ENCODE measurements at regions not wholly inside any gene's neighbourhood (a gene's known extent, or its start where the extent isn't known, plus 50 kb on each side); places are given as distances from the start of the nearest gene placed in this dataset.
"Not testable (repeated sequence)": the region's sequence is repeated elsewhere in the genome, so short reads cannot be mapped to it uniquely, and the experiment has no call there.

GRCh38 chr2:16349811-16350210, 315.8 kb downstream of the CYRIA start:
- H3K36me3 ChIP-seq (ENCODE audit: insufficient read depth, low read length) = no peaks in the 10 kb centered on the region
- no peak overlapping the region for H3K27ac ChIP-seq (ENCODE audit: low read depth, low read length)
- no peak overlapping the region for H3K4me3 ChIP-seq (ENCODE audit: low read depth in 1 of 2, low read length in 2 of 2)
- H3K27me3 ChIP-seq (ENCODE audit: control insufficient read depth in 1 of 2, insufficient read depth in 2 of 2, low read length in 2 of 2) = no peaks in the 10 kb centered on the region
- no peaks in the 10 kb centered on the region for H3K4me1 ChIP-seq (ENCODE audit: insufficient read depth, low read length)
- no peaks in the 10 kb centered on the region for H3K9me3 ChIP-seq (ENCODE audit: low read length)
- no peak overlapping the region for H3K9ac ChIP-seq (ENCODE audit: low read length)

- H3K4me3 ChIP-seq (ENCODE audit: low read depth in 1 of 2, low read length in 2 of 2) = no peak overlapping the region
- no peak overlapping the region for H3K9ac ChIP-seq (ENCODE audit: low read length)
Measured at GRCh38 chr2:16348821-16349515, 316.7 kb downstream of the CYRIA start.

GRCh38 chr2:16346671-16347070, 319.0 kb downstream of the CYRIA start:
- Histone ChIP-seq H3K9ac (ENCODE audit: low read length) (no peak overlapping the region), H3K27me3 (ENCODE audit: control insufficient read depth in 1 of 2, insufficient read depth in 2 of 2, low read length in 2 of 2) (no peaks in the 10 kb centered on the region), H3K27ac (ENCODE audit: low read depth, low read length) (no peak overlapping the region)

More at GRCh38 chr2:16348821-16349515, 316.7 kb downstream of the CYRIA start:
- H3K9me3 ChIP-seq (ENCODE audit: low read length) = no peaks in the 10 kb centered on the region
- H3K36me3 ChIP-seq (ENCODE audit: insufficient read depth, low read length) = no peaks in the 10 kb centered on the region
- H3K27ac ChIP-seq (ENCODE audit: low read depth, low read length) = no peak overlapping the region
- no peaks in the 10 kb centered on the region for H3K4me1 ChIP-seq (ENCODE audit: insufficient read depth, low read length)
- no peaks in the 10 kb centered on the region for H3K27me3 ChIP-seq (ENCODE audit: control insufficient read depth in 1 of 2, insufficient read depth in 2 of 2, low read length in 2 of 2)

GRCh38 chr2:16345231-16345630, 320.4 kb downstream of the CYRIA start:
- H3K9me3 ChIP-seq (ENCODE audit: low read length); H3K4me1 ChIP-seq (ENCODE audit: insufficient read depth, low read length): not testable (repeated sequence)

More at GRCh38 chr2:16346671-16347070, 319.0 kb downstream of the CYRIA start:
- no peaks in the 10 kb centered on the region for H3K36me3 ChIP-seq (ENCODE audit: insufficient read depth, low read length)
- H3K4me1 ChIP-seq (ENCODE audit: insufficient read depth, low read length) = no peaks in the 10 kb centered on the region
- H3K4me3 ChIP-seq (ENCODE audit: low read depth in 1 of 2, low read length in 2 of 2) = no peak overlapping the region
- no peaks in the 10 kb centered on the region for H3K9me3 ChIP-seq (ENCODE audit: low read length)

GRCh38 chr2:16339206-16339605, 326.4 kb downstream of the CYRIA start:
- no peak overlapping the region for H3K9ac ChIP-seq (ENCODE audit: low read length)
- no peaks in the 10 kb centered on the region for H3K27me3 ChIP-seq (ENCODE audit: control insufficient read depth in 1 of 2, insufficient read depth in 2 of 2, low read length in 2 of 2)
- H3K36me3 ChIP-seq (ENCODE audit: insufficient read depth, low read length) = no peaks in the 10 kb centered on the region
- H3K9me3 ChIP-seq (ENCODE audit: low read length) = no peaks in the 10 kb centered on the region
- no peak overlapping the region for H3K4me3 ChIP-seq (ENCODE audit: low read depth in 1 of 2, low read length in 2 of 2)
- H3K27ac ChIP-seq (ENCODE audit: low read depth, low read length) = no peak overlapping the region
- H3K4me1 ChIP-seq (ENCODE audit: insufficient read depth, low read length) = no peaks in the 10 kb centered on the region

More at GRCh38 chr2:16345231-16345630, 320.4 kb downstream of the CYRIA start:
- H3K36me3 ChIP-seq (ENCODE audit: insufficient read depth, low read length); H3K9ac ChIP-seq (ENCODE audit: low read length); H3K27me3 ChIP-seq (ENCODE audit: control insufficient read depth in 1 of 2, insufficient read depth in 2 of 2, low read length in 2 of 2); H3K4me3 ChIP-seq (ENCODE audit: low read depth in 1 of 2, low read length in 2 of 2); H3K27ac ChIP-seq (ENCODE audit: low read depth, low read length): not testable (repeated sequence)

GRCh38 chr2:16338026-16338425, 327.6 kb downstream of the CYRIA start:
- Histone ChIP-seq H3K9me3 (ENCODE audit: low read length) (no peaks in the 10 kb centered on the region), H3K27ac (ENCODE audit: low read depth, low read length) (no peak overlapping the region), H3K36me3 (ENCODE audit: insufficient read depth, low read length) (no peaks in the 10 kb centered on the region), H3K4me3 (ENCODE audit: low read depth in 1 of 2, low read length in 2 of 2) (no peak overlapping the region), H3K9ac (ENCODE audit: low read length) (no peak overlapping the region), H3K27me3 (ENCODE audit: control insufficient read depth in 1 of 2, insufficient read depth in 2 of 2, low read length in 2 of 2) (no peaks in the 10 kb centered on the region), H3K4me1 (ENCODE audit: insufficient read depth, low read length) (no peaks in the 10 kb centered on the region)

- no peaks in the 10 kb centered on the region for H3K27me3 ChIP-seq (ENCODE audit: control insufficient read depth in 1 of 2, insufficient read depth in 2 of 2, low read length in 2 of 2)
Measured at GRCh38 chr2:16336916-16337315, 328.7 kb downstream of the CYRIA start.

GRCh38 chr2:16336491-16336890, 329.1 kb downstream of the CYRIA start:
- Histone ChIP-seq H3K4me3 (ENCODE audit: low read depth in 1 of 2, low read length in 2 of 2) (no peak overlapping the region), H3K9ac (ENCODE audit: low read length) (no peak overlapping the region), H3K36me3 (ENCODE audit: insufficient read depth, low read length) (no peaks in the 10 kb centered on the region), H3K9me3 (ENCODE audit: low read length) (no peaks in the 10 kb centered on the region), H3K27ac (ENCODE audit: low read depth, low read length) (no peak overlapping the region), H3K4me1 (ENCODE audit: insufficient read depth, low read length) (no peaks in the 10 kb centered on the region), H3K27me3 (ENCODE audit: control insufficient read depth in 1 of 2, insufficient read depth in 2 of 2, low read length in 2 of 2) (no peaks in the 10 kb centered on the region)

More at GRCh38 chr2:16336916-16337315, 328.7 kb downstream of the CYRIA start:
- H3K9me3 ChIP-seq (ENCODE audit: low read length) = no peaks in the 10 kb centered on the region
- no peak overlapping the region for H3K4me3 ChIP-seq (ENCODE audit: low read depth in 1 of 2, low read length in 2 of 2)
- no peak overlapping the region for H3K9ac ChIP-seq (ENCODE audit: low read length)
- no peak overlapping the region for H3K27ac ChIP-seq (ENCODE audit: low read depth, low read length)
- no peaks in the 10 kb centered on the region for H3K36me3 ChIP-seq (ENCODE audit: insufficient read depth, low read length)
- H3K4me1 ChIP-seq (ENCODE audit: insufficient read depth, low read length) = no peaks in the 10 kb centered on the region

GRCh38 chr2:16335947-16336346, 329.7 kb downstream of the CYRIA start:
- no peak overlapping the region for H3K4me3 ChIP-seq (ENCODE audit: low read depth in 1 of 2, low read length in 2 of 2)
- no peaks in the 10 kb centered on the region for H3K36me3 ChIP-seq (ENCODE audit: insufficient read depth, low read length)
- no peaks in the 10 kb centered on the region for H3K9me3 ChIP-seq (ENCODE audit: low read length)
- H3K27ac ChIP-seq (ENCODE audit: low read depth, low read length) = no peak overlapping the region
- no peaks in the 10 kb centered on the region for H3K27me3 ChIP-seq (ENCODE audit: control insufficient read depth in 1 of 2, insufficient read depth in 2 of 2, low read length in 2 of 2)
- no peak overlapping the region for H3K9ac ChIP-seq (ENCODE audit: low read length)
- H3K4me1 ChIP-seq (ENCODE audit: insufficient read depth, low read length) = no peaks in the 10 kb centered on the region

- Histone ChIP-seq H3K27me3 (ENCODE audit: control insufficient read depth in 1 of 2, insufficient read depth in 2 of 2, low read length in 2 of 2) (no peaks in the 10 kb centered on the region), H3K4me3 (ENCODE audit: low read depth in 1 of 2, low read length in 2 of 2) (no peak overlapping the region), H3K36me3 (ENCODE audit: insufficient read depth, low read length) (no peaks in the 10 kb centered on the region), H3K4me1 (ENCODE audit: insufficient read depth, low read length) (no peaks in the 10 kb centered on the region), H3K9ac (ENCODE audit: low read length) (no peak overlapping the region), H3K9me3 (ENCODE audit: low read length) (no peaks in the 10 kb centered on the region), H3K27ac (ENCODE audit: low read depth, low read length) (no peak overlapping the region)
Measured at GRCh38 chr2:16335604-16335930, 330.1 kb downstream of the CYRIA start.

- Histone ChIP-seq H3K27me3 (ENCODE audit: control insufficient read depth in 1 of 2, insufficient read depth in 2 of 2, low read length in 2 of 2) (no peaks in the 10 kb centered on the region), H3K36me3 (ENCODE audit: insufficient read depth, low read length) (no peaks in the 10 kb centered on the region), H3K4me1 (ENCODE audit: insufficient read depth, low read length) (no peaks in the 10 kb centered on the region), H3K4me3 (ENCODE audit: low read depth in 1 of 2, low read length in 2 of 2) (no peak overlapping the region), H3K27ac (ENCODE audit: low read depth, low read length) (no peak overlapping the region), H3K9ac (ENCODE audit: low read length) (no peak overlapping the region), H3K9me3 (ENCODE audit: low read length) (no peaks in the 10 kb centered on the region)
Measured at GRCh38 chr2:16334886-16335603, 330.6 kb downstream of the CYRIA start.

- Histone ChIP-seq H3K27ac (ENCODE audit: low read depth, low read length) (no peak overlapping the region), H3K9ac (ENCODE audit: low read length) (no peak overlapping the region), H3K4me1 (ENCODE audit: insufficient read depth, low read length) (no peaks in the 10 kb centered on the region), H3K9me3 (ENCODE audit: low read length) (no peaks in the 10 kb centered on the region), H3K27me3 (ENCODE audit: control insufficient read depth in 1 of 2, insufficient read depth in 2 of 2, low read length in 2 of 2) (no peaks in the 10 kb centered on the region), H3K36me3 (ENCODE audit: insufficient read depth, low read length) (no peaks in the 10 kb centered on the region), H3K4me3 (ENCODE audit: low read depth in 1 of 2, low read length in 2 of 2) (no peak overlapping the region)
Measured at GRCh38 chr2:16334366-16334765, 331.3 kb downstream of the CYRIA start.
